GM21825 (cell line): ENCODE measurements at regions not wholly inside any gene's neighbourhood (a gene's known extent, or its start where the extent isn't known, plus 50 kb on each side); places are given as distances from the start of the nearest gene placed in this dataset.
"Not testable (repeated sequence)": the region's sequence is repeated elsewhere in the genome, so short reads cannot be mapped to it uniquely, and the experiment has no call there.

Experiments
- ATAC-seq: cut with Tn5 transposase; IDR thresholded peaks from one replicate; pipeline ENCODE4 v1.9.1; 2021; ENCODE audit warnings: mild to moderate bottlenecking, moderate library complexity; ENCODE audit not compliant: unreplicated experiment

GRCh38 chrX:40418813-40419195 is 162.0 kb upstream of the ATP6AP2 start:
- ATAC-seq: no peak

- ATAC-seq: no peak
Measured at GRCh38 chrX:40418146-40418812, 162.5 kb upstream of the ATP6AP2 start.

- ATAC-seq: no peak
Measured at GRCh38 chrX:40415675-40416074, 165.1 kb upstream of the ATP6AP2 start.

- ATAC-seq: no peak
Measured at GRCh38 chrX:40414335-40414734, 166.4 kb upstream of the ATP6AP2 start.

GRCh38 chrX:40411340-40412111 is 169.2 kb upstream of the ATP6AP2 start:
- ATAC-seq: no peak

GRCh38 chrX:40410859-40411258 is 169.9 kb upstream of the ATP6AP2 start:
- ATAC-seq: no peak

- no peak for ATAC-seq
Measured at GRCh38 chrX:40406330-40406859, 174.4 kb upstream of the ATP6AP2 start.

- no peak for ATAC-seq
Measured at GRCh38 chrX:40405399-40405798, 175.4 kb upstream of the ATP6AP2 start.

GRCh38 chrX:40403757-40404156 is 177.0 kb upstream of the ATP6AP2 start:
- no peak for ATAC-seq

- ATAC-seq: no peak
Measured at GRCh38 chrX:40402831-40403533, 177.8 kb upstream of the ATP6AP2 start.

GRCh38 chrX:40395102-40395501 is 185.7 kb upstream of the ATP6AP2 start:
- no peak for ATAC-seq

- no peak for ATAC-seq
Measured at GRCh38 chrX:40394302-40394701, 186.5 kb upstream of the ATP6AP2 start.

GRCh38 chrX:40392599-40392998 is 188.2 kb upstream of the ATP6AP2 start:
- no peak for ATAC-seq

- no peak for ATAC-seq
Measured at GRCh38 chrX:40391662-40392061, 189.1 kb upstream of the ATP6AP2 start.

- no peak for ATAC-seq
Measured at GRCh38 chrX:40389555-40389954, 191.2 kb upstream of the ATP6AP2 start.

- no peak for ATAC-seq
Measured at GRCh38 chrX:40388441-40388840, 192.3 kb upstream of the ATP6AP2 start.

- not testable (repeated sequence) for ATAC-seq
Measured at GRCh38 chrX:40387869-40388268, 192.9 kb upstream of the ATP6AP2 start.

- not testable (repeated sequence) for ATAC-seq
Measured at GRCh38 chrX:40387311-40387710, 193.5 kb upstream of the ATP6AP2 start.

- no peak for ATAC-seq
Measured at GRCh38 chrX:40385682-40386081, 195.1 kb upstream of the ATP6AP2 start.

- no peak for ATAC-seq
Measured at GRCh38 chrX:40385256-40385655, 195.5 kb upstream of the ATP6AP2 start.

- no peak for ATAC-seq
Measured at GRCh38 chrX:40383969-40384368, 196.8 kb upstream of the ATP6AP2 start.

GRCh38 chrX:40383360-40383759 is 197.4 kb upstream of the ATP6AP2 start:
- ATAC-seq: no peak
